Astrocyte of the hippocampus (primary cell): ENCODE measurements at regions not wholly inside any gene's neighbourhood (a gene's known extent, or its start where the extent isn't known, plus 50 kb on each side); places are given as distances from the start of the nearest gene placed in this dataset.
"Not testable (repeated sequence)": the region's sequence is repeated elsewhere in the genome, so short reads cannot be mapped to it uniquely, and the experiment has no call there.

Experiments used
- DNase-seq: peaks from one replicate; pipeline ENCODE4 v3.0.0; 2011; ENCODE audit warnings: low read depth, low spot score

GRCh38 chr2:67619204-67619603 lies 222.1 kb downstream of the ETAA1 start:
- DNase-seq: no peak

GRCh38 chr2:67623741-67624140 lies 226.6 kb downstream of the ETAA1 start:
- not testable (repeated sequence) for DNase-seq

- DNase-seq: no peak
These were observed 228.0 kb downstream of the ETAA1 start for GRCh38 chr2:67625178-67625577.

- peak; percentile 76 for DNase-seq
These were observed 228.8 kb downstream of the ETAA1 start for GRCh38 chr2:67625690-67626475.

GRCh38 chr2:67626656-67627055 lies 229.5 kb downstream of the ETAA1 start:
- DNase-seq: peak; percentile 79

- DNase-seq: no peak
These were observed 230.5 kb downstream of the ETAA1 start for GRCh38 chr2:67627456-67628207.

GRCh38 chr2:67628892-67629291 lies 231.8 kb downstream of the ETAA1 start:
- DNase-seq: no peak

GRCh38 chr2:67631483-67631882 lies 234.3 kb downstream of the ETAA1 start:
- DNase-seq: peak; percentile 26

GRCh38 chr2:67633212-67633856 lies 236.2 kb downstream of the ETAA1 start:
- no peak for DNase-seq

GRCh38 chr2:67638146-67638545 lies 241.0 kb downstream of the ETAA1 start:
- no peak for DNase-seq

- DNase-seq: no peak
These were observed 244.3 kb downstream of the ETAA1 start for GRCh38 chr2:67641312-67642045.

GRCh38 chr2:67642046-67642382 lies 244.9 kb downstream of the ETAA1 start:
- no peak for DNase-seq

- no peak for DNase-seq
These were observed 245.8 kb downstream of the ETAA1 start for GRCh38 chr2:67642961-67643360.

- DNase-seq: no peak
These were observed 248.4 kb downstream of the ETAA1 start for GRCh38 chr2:67645280-67646138.

- no peak for DNase-seq
These were observed 249.7 kb downstream of the ETAA1 start for GRCh38 chr2:67646714-67647333.

GRCh38 chr2:67649331-67650261 lies 252.5 kb downstream of the ETAA1 start:
- peak; percentile 21 for DNase-seq

- DNase-seq: peak; percentile 90
These were observed 253.4 kb downstream of the ETAA1 start for GRCh38 chr2:67650291-67651133.

- no peak for DNase-seq
These were observed 254.4 kb downstream of the ETAA1 start for GRCh38 chr2:67651565-67651964.
